CD4-positive, alpha-beta T cell treated with Interleukin-10 for 1 hour (primary cell): ENCODE measurements at regions not wholly inside any gene's neighbourhood (a gene's known extent, or its start where the extent isn't known, plus 50 kb on each side); places are given as distances from the start of the nearest gene placed in this dataset.
"Not testable (repeated sequence)": the region's sequence is repeated elsewhere in the genome, so short reads cannot be mapped to it uniquely, and the experiment has no call there.

Experiments used
- DNase-seq: peaks from one replicate; pipeline ENCODE4 v3.0.0-alpha.2; 2020

GRCh38 chr1:61579802-61580201, 145.1 kb downstream of the TM2D1 start:
- no peak for DNase-seq

GRCh38 chr1:61572046-61572445, 152.9 kb downstream of the TM2D1 start:
- no peak for DNase-seq

- no peak for DNase-seq
Observed at GRCh38 chr1:61570191-61570590, 154.8 kb downstream of the TM2D1 start.

GRCh38 chr1:61569303-61569621, 155.7 kb downstream of the TM2D1 start:
- no peak for DNase-seq

GRCh38 chr1:61568460-61569302, 156.3 kb downstream of the TM2D1 start:
- no peak for DNase-seq

GRCh38 chr1:61566177-61566576, 158.8 kb downstream of the TM2D1 start:
- no peak for DNase-seq

- no peak for DNase-seq
Observed at GRCh38 chr1:61563611-61564010, 161.3 kb downstream of the TM2D1 start.

- no peak for DNase-seq
Observed at GRCh38 chr1:61561666-61562065, 163.3 kb downstream of the TM2D1 start.

GRCh38 chr1:61560385-61560784, 164.6 kb downstream of the TM2D1 start:
- DNase-seq: no peak

GRCh38 chr1:61556631-61557030, 168.3 kb downstream of the TM2D1 start:
- no peak for DNase-seq

GRCh38 chr1:61552630-61553305, 172.2 kb downstream of the TM2D1 start:
- DNase-seq: no peak

- DNase-seq: peak; percentile 7
Observed at GRCh38 chr1:61547302-61547701, 177.6 kb downstream of the TM2D1 start.

GRCh38 chr1:61544870-61545269, 180.1 kb downstream of the TM2D1 start:
- not testable (repeated sequence) for DNase-seq

- not testable (repeated sequence) for DNase-seq
Observed at GRCh38 chr1:61543498-61543897, 181.4 kb downstream of the TM2D1 start.

GRCh38 chr1:61539720-61540462, 185.1 kb downstream of the TM2D1 start:
- DNase-seq: no peak

- DNase-seq: no peak
Observed at GRCh38 chr1:61538228-61538627, 186.7 kb downstream of the TM2D1 start.

GRCh38 chr1:61536174-61537108, 188.5 kb downstream of the TM2D1 start:
- no peak for DNase-seq

GRCh38 chr1:61534847-61535246, 190.1 kb downstream of the TM2D1 start:
- no peak for DNase-seq

- DNase-seq: no peak
Observed at GRCh38 chr1:61533546-61533945, 191.4 kb downstream of the TM2D1 start.

GRCh38 chr1:61531716-61532115, 193.2 kb downstream of the TM2D1 start:
- DNase-seq: no peak

- no peak for DNase-seq
Observed at GRCh38 chr1:61523893-61524605, 200.9 kb downstream of the TM2D1 start.

GRCh38 chr1:61523229-61523628, 201.7 kb downstream of the TM2D1 start:
- DNase-seq: no peak
